ENCODE measurements at regions not wholly inside any gene's neighbourhood (a gene's known extent, or its start where the extent isn't known, plus 50 kb on each side); places are given as distances from the start of the nearest gene placed in this dataset.
A peak's percentile ranks its signal among the peaks of the same experiment; 100 is the strongest.

GRCh38 chr13:106691861-106692260 lies 123.9 kb upstream of the ARGLU1 start:
- WGBS, 5 donors: 21 to 42% (median 27%) methylated on average over 2 of the region's 2 CpGs
- no peaks in the 10 kb centered on the region for H3K36me3 ChIP-seq
- H3K9me3 ChIP-seq: no peaks in the 10 kb centered on the region
- DNase-seq: peak in 1 of 2 donors; percentile 46
- H3K27ac ChIP-seq: no peak overlapping the region
- H3K4me3 ChIP-seq: no peak overlapping the region
- H3K27me3 ChIP-seq: no peaks in the 10 kb centered on the region
- intact Hi-C loops (cut with DNase I; ENCODE audit: low total_unique reads): no loop called here
- peaks cover 0 to 5% (median 0%) of the 10 kb centered on the region in 4 donors for H3K4me1 ChIP-seq
- TF ChIP-seq POLR2AphosphoS5 (IDR thresholded peaks at IDR 0.05) (no peak), CTCF (IDR thresholded peaks at IDR 0.05) (no peak), POLR2A (IDR thresholded peaks at IDR 0.05) (no peak), EP300 (IDR thresholded peaks at IDR 0.05) (no peak)

GRCh38 chr13:106691341-106691740 lies 123.4 kb upstream of the ARGLU1 start:
- intact Hi-C loops (cut with DNase I; ENCODE audit: low total_unique reads): no loop called here
- H3K4me3 ChIP-seq: no peak overlapping the region
- H3K9me3 ChIP-seq: no peaks in the 10 kb centered on the region
- no peaks in the 10 kb centered on the region for H3K27me3 ChIP-seq
- no peak for DNase-seq
- WGBS, 5 donors: 61 to 64% (median 62%) methylated on average over 5 of the region's 5 CpGs
- H3K4me1 ChIP-seq: peaks cover 0 to 5% (median 0%) of the 10 kb centered on the region in 4 donors
- H3K27ac ChIP-seq: no peak overlapping the region
- TF ChIP-seq CTCF (IDR thresholded peaks at IDR 0.05): no peak
- TF ChIP-seq POLR2A (IDR thresholded peaks at IDR 0.05): no peak
- no peak for TF ChIP-seq POLR2AphosphoS5 (IDR thresholded peaks at IDR 0.05)
- TF ChIP-seq EP300 (IDR thresholded peaks at IDR 0.05): no peak
- H3K36me3 ChIP-seq: no peaks in the 10 kb centered on the region

DNA sequence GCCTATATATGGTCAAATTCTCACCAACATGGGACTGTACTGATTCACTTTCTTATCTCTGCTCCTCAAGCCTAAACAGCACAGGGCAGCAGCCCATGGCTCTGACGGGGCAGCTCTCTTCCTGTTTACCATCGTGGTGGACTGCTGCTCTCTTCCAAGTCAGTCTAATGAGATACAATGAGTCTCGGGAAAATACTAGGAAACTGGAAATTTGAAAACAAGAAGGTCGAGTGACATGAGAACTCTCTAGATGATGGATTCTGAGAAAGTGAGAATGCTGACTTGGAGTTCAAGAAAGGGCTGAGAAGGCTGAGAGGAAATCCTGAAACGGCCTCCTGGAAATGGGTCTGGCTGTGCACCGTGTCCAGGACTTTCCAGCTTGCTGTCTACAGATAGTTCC lies 122.8 kb upstream of the ARGLU1 start:
- peak overlapping the region in 2 of 5 donors; percentile 5 to 7 for H3K27ac ChIP-seq
- H3K36me3 ChIP-seq: no peaks in the 10 kb centered on the region
- no peak for TF ChIP-seq POLR2AphosphoS5 (IDR thresholded peaks at IDR 0.05)
- no peak for TF ChIP-seq EP300 (IDR thresholded peaks at IDR 0.05)
- no peak for TF ChIP-seq CTCF (IDR thresholded peaks at IDR 0.05)
- TF ChIP-seq POLR2A (IDR thresholded peaks at IDR 0.05): no peak
- 47 to 67% (median 59%) methylated on average over 6 of the region's 6 CpGs for WGBS, 5 donors
- no peaks in the 10 kb centered on the region for H3K27me3 ChIP-seq
- no peaks in the 10 kb centered on the region for H3K9me3 ChIP-seq
- H3K4me1 ChIP-seq: peaks cover 0 to 5% (median 0%) of the 10 kb centered on the region in 4 donors
- no peak overlapping the region for H3K4me3 ChIP-seq
- peak in 1 of 2 donors; percentile 27 for DNase-seq
- intact Hi-C loops (cut with DNase I; ENCODE audit: low total_unique reads): no loop called here

DNA sequence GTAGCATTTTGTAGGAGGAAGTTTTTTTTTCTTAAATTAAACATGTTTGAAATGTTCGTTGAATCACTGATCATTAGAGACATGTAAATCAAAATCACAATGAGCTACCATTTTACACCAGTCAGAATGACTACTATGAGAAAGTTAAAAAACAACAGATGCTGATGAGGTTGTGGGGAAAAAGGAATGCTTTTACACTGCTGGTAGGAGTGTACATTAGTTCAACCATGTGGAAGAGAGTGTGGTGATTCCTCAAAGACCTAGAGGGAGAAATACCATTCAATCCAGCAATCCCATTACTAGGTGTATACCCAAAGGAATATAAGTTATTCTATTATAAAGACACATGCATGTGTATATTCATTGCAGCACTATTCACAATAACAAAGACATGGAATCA lies 122.0 kb upstream of the ARGLU1 start:
- Histone ChIP-seq H3K4me1 (peaks cover 0 to 5% (median 0%) of the 10 kb centered on the region in 4 donors), H3K9me3 (no peaks in the 10 kb centered on the region), H3K4me3 (no peak overlapping the region), H3K27ac (no peak overlapping the region), H3K27me3 (no peaks in the 10 kb centered on the region), H3K36me3 (no peaks in the 10 kb centered on the region)
- WGBS, 5 donors: 41 to 92% (median 84%) methylated on average over 1 of the region's 1 CpG
- intact Hi-C loops (cut with DNase I; ENCODE audit: low total_unique reads): no loop called here
- DNase-seq: no peak
- TF ChIP-seq POLR2AphosphoS5 (IDR thresholded peaks at IDR 0.05) (no peak), EP300 (IDR thresholded peaks at IDR 0.05) (no peak), CTCF (IDR thresholded peaks at IDR 0.05) (no peak), POLR2A (IDR thresholded peaks at IDR 0.05) (no peak)
